ENCODE measurements at regions not wholly inside any gene's neighbourhood (a gene's known extent, or its start where the extent isn't known, plus 50 kb on each side); places are given as distances from the start of the nearest gene placed in this dataset.

DNA sequence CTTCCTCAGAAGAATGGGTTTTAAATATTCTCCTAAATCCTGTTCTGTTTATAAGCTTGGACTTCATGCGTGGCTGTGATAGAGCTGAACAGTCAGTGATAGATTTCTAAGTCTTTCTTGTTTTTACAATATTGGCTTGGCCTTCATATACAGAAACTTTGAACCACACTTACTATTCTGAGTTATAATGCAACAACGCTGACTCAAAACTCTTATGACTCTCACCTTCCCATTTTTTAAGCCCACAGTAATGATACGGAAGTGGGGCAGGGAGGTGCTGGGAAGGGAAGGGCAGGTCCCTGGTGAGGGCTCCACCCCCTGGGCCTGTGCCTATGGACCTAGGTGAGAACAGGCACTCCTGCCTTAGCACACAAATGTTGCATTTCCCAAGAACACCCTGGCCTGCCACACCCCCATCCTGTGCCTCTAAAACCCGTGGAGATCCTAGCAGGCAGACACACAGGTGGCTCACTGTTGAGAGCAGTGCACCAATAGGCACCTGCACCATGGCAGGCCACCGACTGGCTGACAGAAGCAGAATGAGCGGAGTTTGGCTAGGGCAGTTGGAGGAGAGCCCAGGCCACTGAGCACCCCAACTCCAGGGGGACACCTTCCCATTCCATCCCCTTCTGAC is 376.7 kb downstream of the GABRG2 start:
- Histone ChIP-seq H3K9me1 (ENCODE audit: insufficient read depth, low read length) (no peaks in the 10 kb centered on the region), H3K27ac (ENCODE audit: insufficient read depth, low read length) (no peak overlapping the region), H2BK20ac (ENCODE audit: low read depth, low read length) (no peak overlapping the region), H3K9me3 (ENCODE audit: control insufficient read depth, insufficient read depth, low read length) (peaks cover 6% of the 10 kb centered on the region; the same call in 1 of the 2 replicates), H3K23ac (ENCODE audit: low read depth, low read length) (no peak overlapping the region), H2BK15ac (ENCODE audit: low read depth, low read length) (no peak overlapping the region), H2AK9ac (replicated peaks; ENCODE audit: low read depth, low read length, poor library complexity) (no peak overlapping the region), H2AFZ (replicated peaks; ENCODE audit: low read length, poor library complexity) (no peak overlapping the region), H2BK5ac (ENCODE audit: low read depth, low read length, poor library complexity, severe bottlenecking) (no peak overlapping the region), H2AK5ac (ENCODE audit: low read depth, low read length) (no peak overlapping the region), H4K5ac (ENCODE audit: low read depth, low read length) (no peak overlapping the region), H3K4me3 (ENCODE audit: insufficient read depth, low read depth, low read length) (no peak overlapping the region), H3K14ac (replicated peaks; ENCODE audit: low read depth, low read length) (no peak overlapping the region), H4K8ac (ENCODE audit: low read depth in 2 of 2, low read length in 2 of 2) (no peak overlapping the region), H3K4me1 (ENCODE audit: control insufficient read depth, insufficient read depth, low read length) (no peaks in the 10 kb centered on the region), H2BK120ac (ENCODE audit: low read depth, low read length) (no peak overlapping the region), H3K4me2 (ENCODE audit: low read depth, low read length) (no peak overlapping the region), H3K79me1 (ENCODE audit: low read depth in 1 of 2, low read length in 2 of 2) (no peaks in the 10 kb centered on the region), H4K91ac (ENCODE audit: insufficient read depth, low read depth, low read length) (no peak overlapping the region), H4K20me1 (ENCODE audit: insufficient read depth, low read length) (no peaks in the 10 kb centered on the region), H3K4ac (ENCODE audit: low read depth, low read length) (no peak overlapping the region), H3K9ac (ENCODE audit: low read depth, low read length) (no peak overlapping the region), H3K27me3 (ENCODE audit: control insufficient read depth, insufficient read depth, low read length) (no peaks in the 10 kb centered on the region), H3K36me3 (ENCODE audit: control insufficient read depth, insufficient read depth, low read length) (no peaks in the 10 kb centered on the region), H3K56ac (ENCODE audit: extremely low read depth, insufficient read depth, low read length) (no peak overlapping the region), H3K18ac (ENCODE audit: low read depth, low read length) (no peak overlapping the region)
- in situ Hi-C loops (cut with MboI; ENCODE audit: low sequenced_read_pairs), result no loop called here
- no peak for TF ChIP-seq USF2 (IDR thresholded peaks at IDR 0.05; ENCODE audit: low read depth, low read length)
- ATAC-seq (ENCODE audit: low read depth) (no peak), DNase-seq (no peak)
- intact Hi-C loops (cut with micrococcal nuclease), result no loop called here
- dilution Hi-C loops (cut with HindIII; ENCODE audit: low sequenced_read_pairs, unreplicated experiment), result no loop called here
- POLR2A ChIA-PET (ENCODE audit: unreplicated experiment), result no interaction called here
- 67% methylated on average over 3 of the region's 6 CpGs; no CpG with 5 or more reads in 1 of the 2 experiments for WGBS, 2 experiments (ENCODE audit: extremely low coverage in 2 of 2, insufficient read length in 1 of 2)
- no TSS peak for BruUV-seq (replicated peaks)
- CTCF ChIA-PET, result no interaction called here

Data from IMR-90 (cell line).